GM18508 (cell line): ENCODE measurements at regions not wholly inside any gene's neighbourhood (a gene's known extent, or its start where the extent isn't known, plus 50 kb on each side); places are given as distances from the start of the nearest gene placed in this dataset.

Experiments
- ATAC-seq: cut with Tn5 transposase; IDR thresholded peaks from one replicate; pipeline ENCODE4 v1.9.1; 2021; ENCODE audit warnings: moderate number of reproducible peaks; ENCODE audit not compliant: insufficient read depth, unreplicated experiment

- no peak for ATAC-seq
Measured at GRCh38 chr12:28807535-28807934, 341.5 kb upstream of the FAR2 start.

- no peak for ATAC-seq
Measured at GRCh38 chr12:28811457-28811856, 337.6 kb upstream of the FAR2 start.

DNA sequence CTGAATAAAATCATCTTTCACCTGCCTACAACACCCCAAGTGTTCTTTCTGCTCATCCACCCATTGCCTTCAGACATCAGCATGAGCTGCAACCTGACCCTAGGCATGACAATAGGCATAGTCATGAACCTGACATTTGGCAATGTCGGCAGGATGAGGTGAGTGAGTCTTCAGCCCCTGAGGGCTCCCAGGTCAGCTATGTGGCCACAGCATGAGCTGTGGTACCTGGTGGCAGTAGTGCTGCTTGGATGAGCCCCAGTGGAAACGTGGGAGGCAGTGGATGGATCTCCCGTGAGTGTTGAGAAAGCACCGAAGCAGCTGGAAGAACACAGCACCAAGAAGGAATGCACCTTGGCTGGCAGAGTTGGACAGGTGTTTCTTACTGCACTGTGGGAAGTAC is 334.8 kb upstream of the FAR2 start:
- no peak for ATAC-seq

DNA sequence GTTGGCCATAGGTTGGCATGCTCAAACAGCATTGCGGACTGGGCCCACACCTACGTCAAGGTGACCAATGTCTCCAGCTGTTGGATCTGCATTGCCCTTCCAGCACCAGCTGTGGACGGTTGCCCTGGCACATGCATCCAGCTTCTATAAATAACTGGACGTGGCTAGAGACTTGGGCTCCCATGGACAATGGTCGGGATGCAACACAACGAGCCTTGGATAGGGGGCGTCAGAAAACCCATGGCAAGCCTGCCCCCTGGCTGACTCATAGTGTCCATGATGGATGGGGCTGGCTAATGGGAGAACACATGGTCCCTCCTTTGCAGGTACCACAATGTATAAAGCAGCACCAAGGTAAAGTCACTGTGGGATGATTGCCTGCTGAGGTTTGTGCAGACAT is 331.6 kb upstream of the FAR2 start:
- ATAC-seq, result no peak

DNA sequence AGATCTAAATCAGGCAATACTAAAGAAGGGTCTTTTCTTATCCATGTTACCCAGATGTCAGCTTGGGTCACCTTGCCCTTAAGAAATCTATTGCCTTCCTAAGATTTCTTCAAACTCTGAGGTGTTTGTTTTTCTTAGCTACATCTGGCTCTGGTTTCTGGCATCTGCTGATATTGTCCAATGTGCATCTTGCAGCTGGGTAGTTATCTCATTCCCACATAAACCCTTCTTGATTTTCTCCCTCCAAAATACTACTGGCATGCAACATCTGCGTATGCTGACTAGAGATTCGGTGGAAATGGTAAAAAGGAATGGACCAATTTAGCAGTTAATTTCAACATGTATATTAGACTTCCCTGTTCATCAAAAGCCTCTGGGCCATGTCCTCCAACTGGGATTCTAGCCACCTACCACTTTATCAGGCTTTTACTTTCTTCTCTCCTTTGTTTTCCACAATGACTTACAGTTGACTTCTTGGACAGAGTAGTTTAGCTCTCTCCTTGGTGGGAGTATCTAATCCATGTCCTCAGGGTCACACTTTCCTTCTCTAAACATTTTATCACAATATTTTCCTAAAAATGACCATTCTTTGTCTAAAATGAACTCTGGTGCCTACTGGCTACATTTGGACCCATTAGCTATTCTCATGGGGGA is 324.8 kb upstream of the FAR2 start:
- no peak for ATAC-seq

DNA sequence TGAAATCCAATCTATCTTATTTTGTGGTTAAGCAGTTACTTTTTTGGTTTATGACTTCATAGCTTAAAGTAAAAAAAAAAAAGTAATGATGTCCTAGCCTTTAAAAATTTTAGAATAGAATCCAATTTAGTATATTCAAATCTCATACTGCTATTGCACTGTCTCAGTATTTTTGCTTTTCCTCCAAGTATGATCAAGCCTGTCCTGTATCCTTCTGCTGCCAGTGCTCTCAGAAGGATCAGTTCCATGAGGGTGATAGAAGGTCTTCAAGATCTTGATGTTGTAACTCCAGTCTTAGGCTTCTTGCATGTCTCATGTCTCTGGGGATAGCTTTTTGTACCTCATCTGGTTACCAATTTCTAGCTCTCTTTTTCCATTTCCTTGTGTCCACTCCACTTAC is 324.2 kb upstream of the FAR2 start:
- no peak for ATAC-seq

DNA sequence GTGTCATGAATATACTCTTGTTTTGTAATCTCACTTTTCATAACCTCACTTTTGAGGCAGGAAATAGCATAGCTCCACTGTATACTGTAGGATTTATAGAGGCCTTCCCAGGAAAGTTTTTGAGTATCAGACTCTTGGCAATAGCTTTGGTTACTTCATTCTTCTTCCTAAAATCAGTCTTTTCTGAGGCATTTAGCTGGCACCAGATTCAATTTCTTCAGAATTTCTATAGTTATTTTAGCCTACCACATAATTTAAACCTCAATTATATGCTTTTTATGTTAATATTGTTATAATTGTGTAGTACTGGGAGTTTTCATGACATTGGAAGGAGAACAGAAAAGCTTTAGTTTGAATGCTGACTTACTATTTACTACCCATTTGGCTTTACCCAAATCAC is 322.3 kb upstream of the FAR2 start:
- no peak for ATAC-seq

- no peak for ATAC-seq
Measured at GRCh38 chr12:28827861-28828260, 321.2 kb upstream of the FAR2 start.

- ATAC-seq, result no peak
Measured at GRCh38 chr12:28828318-28828717, 320.8 kb upstream of the FAR2 start.

DNA sequence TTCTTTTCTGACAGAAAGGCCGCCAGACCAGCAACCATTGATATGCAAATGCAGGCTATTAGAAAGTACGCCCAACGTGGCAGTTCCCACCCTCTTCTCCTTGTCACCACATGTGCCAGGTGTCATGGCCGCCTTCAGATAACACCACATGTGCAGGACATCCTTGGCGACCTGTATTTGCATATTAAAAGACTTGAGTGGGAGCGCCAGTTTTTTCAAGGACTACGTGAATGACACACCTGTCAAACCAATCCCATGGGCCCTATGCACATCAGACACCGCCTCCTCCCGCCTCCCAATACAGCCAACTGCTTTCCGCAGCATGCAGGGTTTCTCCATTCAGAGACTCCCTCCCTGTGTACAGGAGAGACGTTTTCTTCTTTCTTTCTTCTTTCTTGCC is 318.6 kb upstream of the FAR2 start:
- no peak for ATAC-seq

DNA sequence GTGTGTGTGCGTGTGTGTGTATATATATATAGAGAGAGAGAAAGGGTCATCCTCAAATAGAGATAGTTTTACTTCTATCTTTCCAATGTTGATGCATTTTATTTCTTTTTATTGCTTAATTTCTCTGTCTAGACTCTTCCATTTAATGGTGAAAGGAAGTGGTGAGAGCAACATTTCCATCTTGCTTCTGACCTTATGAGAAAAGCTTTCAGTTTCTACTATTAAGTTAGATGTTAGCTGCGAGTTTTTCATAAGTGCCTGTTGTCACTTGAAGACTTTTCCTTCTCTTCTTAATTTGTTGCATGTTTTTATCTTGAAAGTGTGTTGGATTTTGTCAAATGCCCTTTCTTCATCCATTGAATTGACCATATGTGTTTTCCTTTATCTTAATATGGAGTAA is 304.4 kb upstream of the FAR2 start:
- peak; percentile 53 for ATAC-seq

GRCh38 chr12:28851781-28852180 is 297.3 kb upstream of the FAR2 start:
- no peak for ATAC-seq

DNA sequence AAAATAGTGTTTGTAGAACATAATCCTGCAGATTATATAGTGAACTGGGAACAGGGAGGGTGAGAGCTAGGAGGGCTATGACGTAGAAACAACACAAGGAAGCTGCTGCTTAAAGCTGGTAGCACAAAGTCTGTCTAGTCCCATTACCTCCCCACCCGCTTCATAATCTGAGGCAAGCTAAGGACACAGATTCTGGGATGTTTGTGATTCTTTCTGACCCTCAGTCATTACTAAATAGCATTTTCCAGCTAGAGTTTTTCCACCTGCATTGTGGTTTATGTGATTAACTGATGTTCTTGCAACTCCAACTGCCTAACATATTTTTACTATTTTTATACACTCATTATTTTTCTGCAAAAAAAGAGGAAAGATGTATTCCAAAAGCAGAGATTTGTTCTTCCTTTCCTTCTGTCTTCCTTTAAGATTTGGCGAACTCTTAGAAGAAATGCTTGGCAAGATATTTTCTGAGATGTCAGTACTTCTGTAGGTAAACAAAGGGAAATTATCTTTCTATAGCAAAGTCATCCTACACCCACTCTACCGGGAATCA is 293.2 kb upstream of the FAR2 start:
- no peak for ATAC-seq

GRCh38 chr12:28857369-28857768 is 291.7 kb upstream of the FAR2 start:
- ATAC-seq, result no peak

DNA sequence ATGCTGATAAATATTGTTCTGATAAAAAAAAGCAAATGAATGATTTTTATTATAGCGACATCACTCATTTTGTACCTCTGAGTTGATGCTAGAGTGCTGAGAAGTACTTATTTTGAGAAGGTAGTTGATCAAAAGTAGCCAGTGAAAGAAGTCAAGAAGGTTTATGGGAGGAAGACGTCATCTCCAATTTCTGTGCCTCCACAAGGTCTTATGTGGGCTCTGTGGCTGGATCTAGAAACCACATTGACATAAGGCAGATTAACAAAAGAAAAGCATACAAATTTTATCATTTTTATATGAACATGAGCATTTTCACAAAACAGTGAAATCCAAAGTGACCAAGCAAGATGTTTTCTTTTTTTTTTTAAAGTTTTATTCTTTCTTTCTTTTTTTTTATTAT is 289.5 kb upstream of the FAR2 start:
- ATAC-seq, result no peak

GRCh38 chr12:28865776-28866175 is 283.3 kb upstream of the FAR2 start:
- no peak for ATAC-seq

- ATAC-seq, result no peak
Measured at GRCh38 chr12:28866296-28866695, 282.8 kb upstream of the FAR2 start.

DNA sequence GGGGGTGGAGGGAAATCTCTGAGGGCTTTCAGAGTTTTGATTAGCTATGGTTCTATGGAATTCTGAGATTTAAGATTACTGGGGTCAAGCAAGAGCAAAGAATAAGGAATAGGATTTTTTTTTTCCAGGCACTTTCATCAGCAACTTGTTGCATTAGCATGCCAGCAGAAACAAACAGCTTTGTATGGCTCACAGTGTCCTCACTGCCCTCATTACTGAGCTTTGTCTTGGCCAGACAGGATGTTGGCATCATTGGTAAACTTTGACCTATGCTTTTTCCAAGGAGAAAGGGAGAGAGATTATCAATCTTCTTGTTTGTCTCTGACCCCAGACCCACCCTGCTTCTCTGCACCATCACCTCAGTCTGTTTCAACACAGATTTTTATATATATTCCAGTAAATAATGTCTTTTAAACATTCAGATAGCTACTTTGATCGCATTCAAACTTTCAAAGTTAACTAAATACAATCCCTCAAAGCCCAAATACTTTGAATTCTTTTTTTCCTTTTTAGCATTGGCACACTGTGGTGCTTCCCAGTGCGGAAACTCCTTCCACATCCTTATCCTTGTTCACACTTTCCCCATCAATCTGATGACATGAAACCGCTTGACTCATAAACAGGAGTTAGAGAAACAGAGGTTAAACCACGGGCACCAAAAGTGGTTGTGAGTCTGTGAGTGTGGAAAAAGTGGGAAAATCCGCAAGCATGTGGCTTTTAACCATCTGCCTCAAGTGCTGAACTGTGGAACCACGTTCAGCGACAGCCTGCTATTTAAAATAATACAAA is 282.2 kb upstream of the FAR2 start:
- no peak for ATAC-seq

- ATAC-seq, result no peak
Measured at GRCh38 chr12:28868414-28868813, 280.7 kb upstream of the FAR2 start.

- no peak for ATAC-seq
Measured at GRCh38 chr12:28869197-28869596, 279.9 kb upstream of the FAR2 start.

DNA sequence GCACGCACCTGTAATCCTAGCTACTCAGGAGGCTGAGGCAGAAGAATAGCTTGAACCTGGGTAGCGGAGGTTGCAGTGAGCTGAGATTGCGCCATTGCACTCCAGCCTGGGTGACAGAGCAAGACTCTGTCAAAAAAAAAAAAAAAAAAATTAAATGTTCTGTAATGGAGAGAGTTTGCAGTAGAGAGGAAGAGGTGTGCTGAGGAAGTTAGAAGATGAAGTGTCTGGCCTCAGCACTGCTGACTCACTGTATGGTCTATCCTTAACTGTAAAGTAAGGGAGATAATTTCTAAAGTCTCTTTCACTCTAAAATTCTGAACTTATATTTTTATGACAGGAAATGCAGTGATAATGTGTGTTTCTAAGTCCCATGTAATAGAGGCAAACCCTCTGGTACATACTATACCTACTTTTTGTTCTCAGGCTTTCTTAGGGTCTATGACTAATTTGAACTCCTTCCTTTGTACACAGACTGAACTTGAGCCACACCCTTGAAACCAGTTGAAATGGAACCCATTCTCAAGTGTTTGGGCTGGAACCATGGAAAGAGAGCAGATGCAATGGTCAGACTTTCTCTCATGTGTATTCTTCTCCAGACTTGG is 278.1 kb upstream of the FAR2 start:
- no peak for ATAC-seq
